ENCODE measurements at regions not wholly inside any gene's neighbourhood (a gene's known extent, or its start where the extent isn't known, plus 50 kb on each side); places are given as distances from the start of the nearest gene placed in this dataset.

DNA sequence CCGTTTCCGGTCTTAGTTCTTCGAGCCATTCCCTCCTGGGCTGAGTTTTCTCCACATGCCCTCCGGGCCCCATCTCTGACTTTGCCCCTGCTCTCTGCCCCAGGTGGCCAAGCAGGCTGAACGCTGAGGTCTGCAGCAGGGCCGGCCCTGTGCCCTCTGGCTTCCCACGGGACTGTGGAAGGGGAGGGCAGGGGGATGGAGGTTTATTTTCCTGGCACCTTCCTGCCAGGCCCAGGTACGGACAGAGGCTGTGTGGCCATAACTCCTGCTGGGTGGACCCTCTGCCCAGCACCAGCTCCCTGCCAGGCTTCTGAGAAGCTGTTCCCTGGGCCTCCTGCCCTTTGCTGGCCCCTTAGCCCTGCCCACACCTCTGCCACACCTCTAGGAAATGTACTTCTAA lies 164.0 kb downstream of the TFCP2L1 start:
- Mint-ChIP-seq H3K27me3 (ENCODE audit: low read depth) (peaks cover 34% of the 10 kb centered on the region), H3K27ac (no peak overlapping the region), H3K4me1 (no peaks in the 10 kb centered on the region), H3K4me3 (no peak overlapping the region), H3K9me3 (no peaks in the 10 kb centered on the region), H3K36me3 (no peaks in the 10 kb centered on the region)
- DNase-seq (ENCODE audit: low spot score in 2 of 2, unreplicated experiment in 2 of 2) = no peak
- TF ChIP-seq, protein P1, sequence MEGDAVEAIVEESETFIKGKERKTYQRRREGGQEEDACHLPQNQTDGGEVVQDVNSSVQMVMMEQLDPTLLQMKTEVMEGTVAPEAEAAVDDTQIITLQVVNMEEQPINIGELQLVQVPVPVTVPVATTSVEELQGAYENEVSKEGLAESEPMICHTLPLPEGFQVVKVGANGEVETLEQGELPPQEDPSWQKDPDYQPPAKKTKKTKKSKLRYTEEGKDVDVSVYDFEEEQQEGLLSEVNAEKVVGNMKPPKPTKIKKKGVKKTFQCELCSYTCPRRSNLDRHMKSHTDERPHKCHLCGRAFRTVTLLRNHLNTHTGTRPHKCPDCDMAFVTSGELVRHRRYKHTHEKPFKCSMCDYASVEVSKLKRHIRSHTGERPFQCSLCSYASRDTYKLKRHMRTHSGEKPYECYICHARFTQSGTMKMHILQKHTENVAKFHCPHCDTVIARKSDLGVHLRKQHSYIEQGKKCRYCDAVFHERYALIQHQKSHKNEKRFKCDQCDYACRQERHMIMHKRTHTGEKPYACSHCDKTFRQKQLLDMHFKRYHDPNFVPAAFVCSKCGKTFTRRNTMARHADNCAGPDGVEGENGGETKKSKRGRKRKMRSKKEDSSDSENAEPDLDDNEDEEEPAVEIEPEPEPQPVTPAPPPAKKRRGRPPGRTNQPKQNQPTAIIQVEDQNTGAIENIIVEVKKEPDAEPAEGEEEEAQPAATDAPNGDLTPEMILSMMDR (IDR thresholded peaks at IDR 0.05; ENCODE audit: unreplicated experiment) = no peak

- TF ChIP-seq, protein P1 (IDR thresholded peaks at IDR 0.05; ENCODE audit: unreplicated experiment) = no peak
- H3K27ac Mint-ChIP-seq = no peak overlapping the region
- peaks cover 41% of the 10 kb centered on the region for H3K27me3 Mint-ChIP-seq (ENCODE audit: low read depth)
- no peak overlapping the region for H3K4me3 Mint-ChIP-seq
- no peak for DNase-seq (ENCODE audit: low spot score in 2 of 2, unreplicated experiment in 2 of 2)
- no peaks in the 10 kb centered on the region for H3K36me3 Mint-ChIP-seq
- H3K9me3 Mint-ChIP-seq = no peaks in the 10 kb centered on the region
- H3K4me1 Mint-ChIP-seq = no peaks in the 10 kb centered on the region
These were observed 163.3 kb downstream of the TFCP2L1 start for GRCh38 chr2:121121661-121122060.

- TF ChIP-seq, protein P1 (IDR thresholded peaks at IDR 0.05; ENCODE audit: unreplicated experiment) = no peak
- no peaks in the 10 kb centered on the region for H3K36me3 Mint-ChIP-seq
- no peaks in the 10 kb centered on the region for H3K9me3 Mint-ChIP-seq
- no peak for DNase-seq (ENCODE audit: low spot score in 2 of 2, unreplicated experiment in 2 of 2)
- no peaks in the 10 kb centered on the region for H3K4me1 Mint-ChIP-seq
- no peak overlapping the region for H3K4me3 Mint-ChIP-seq
- peaks cover 41% of the 10 kb centered on the region for H3K27me3 Mint-ChIP-seq (ENCODE audit: low read depth)
- no peak overlapping the region for H3K27ac Mint-ChIP-seq
These were observed 161.7 kb downstream of the TFCP2L1 start for GRCh38 chr2:121123268-121123667.

DNA sequence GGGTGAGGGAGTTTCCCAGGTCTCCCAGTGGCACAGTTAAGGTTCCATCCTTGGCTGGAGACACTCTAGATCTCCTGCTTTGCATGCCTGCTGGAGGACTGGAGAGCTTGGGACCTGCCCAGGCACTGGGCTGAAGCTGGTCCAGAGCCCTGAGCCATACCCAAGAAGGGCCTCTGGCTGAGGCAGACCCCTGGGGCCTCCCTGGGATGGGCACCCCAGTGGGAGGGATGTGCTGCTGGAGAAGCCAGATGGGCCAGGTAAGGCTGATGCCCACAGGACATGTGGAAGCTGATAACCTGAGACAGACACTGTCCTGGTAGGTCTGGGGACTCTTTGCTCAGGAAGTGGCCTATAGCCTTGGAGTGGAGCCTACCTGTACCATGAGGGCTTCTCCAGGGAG lies 160.7 kb downstream of the TFCP2L1 start:
- no peaks in the 10 kb centered on the region for H3K9me3 Mint-ChIP-seq
- H3K4me3 Mint-ChIP-seq = no peak overlapping the region
- DNase-seq (ENCODE audit: low spot score in 2 of 2, unreplicated experiment in 2 of 2) = no peak
- TF ChIP-seq, protein P1 (IDR thresholded peaks at IDR 0.05; ENCODE audit: unreplicated experiment) = no peak
- H3K36me3 Mint-ChIP-seq = no peaks in the 10 kb centered on the region
- peaks cover 41% of the 10 kb centered on the region for H3K27me3 Mint-ChIP-seq (ENCODE audit: low read depth)
- peaks cover 8% of the 10 kb centered on the region for H3K4me1 Mint-ChIP-seq
- no peak overlapping the region for H3K27ac Mint-ChIP-seq

DNA sequence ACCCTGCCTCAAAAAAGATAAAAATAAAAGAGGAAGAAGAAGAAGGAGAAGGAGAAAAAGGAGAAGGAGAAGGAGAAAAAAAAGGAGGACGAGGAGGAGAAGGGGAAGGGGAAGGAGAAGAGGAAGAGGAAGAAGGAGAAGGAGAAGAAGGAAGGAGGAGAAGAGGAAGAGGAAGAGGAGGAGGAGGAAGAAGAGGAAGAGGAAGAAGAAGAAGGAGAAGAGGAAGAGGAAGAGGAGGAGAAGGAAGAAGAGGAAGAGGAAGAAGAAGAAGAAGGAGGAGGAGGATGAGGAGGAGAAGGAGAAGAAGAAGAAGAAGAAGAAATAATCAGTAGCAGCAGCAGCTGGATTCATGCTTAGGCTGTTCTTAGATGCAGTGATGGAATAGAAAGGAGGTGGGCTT lies 159.7 kb downstream of the TFCP2L1 start:
- DNase-seq (ENCODE audit: low spot score in 2 of 2, unreplicated experiment in 2 of 2) = no peak
- TF ChIP-seq, protein P1 (IDR thresholded peaks at IDR 0.05; ENCODE audit: unreplicated experiment) = no peak
- Mint-ChIP-seq H3K4me3 (no peak overlapping the region), H3K9me3 (no peaks in the 10 kb centered on the region), H3K27me3 (ENCODE audit: low read depth) (peaks cover 39% of the 10 kb centered on the region), H3K27ac (no peak overlapping the region), H3K36me3 (no peaks in the 10 kb centered on the region), H3K4me1 (peaks cover 13% of the 10 kb centered on the region)
